Uterus (tissue), 2 donors: ENCODE measurements at regions not wholly inside any gene's neighbourhood (a gene's known extent, or its start where the extent isn't known, plus 50 kb on each side); places are given as distances from the start of the nearest gene placed in this dataset.

ENCODE experiments used
- CTCF ChIP-seq, 4 experiments: fragments of 200-600 bp in 2 of 4; fragments of 450-650 bp in 2 of 4; sonication (generic) in 2 of 4; IDR thresholded peaks; one replicate each; pipeline ENCODE4 v1.5.1; 2016 to 2019; ENCODE audit warnings: antibody characterized with exemption in 4 of 4, mild to moderate bottlenecking in 2 of 4, moderate library complexity in 1 of 4
- POLR2A ChIP-seq, 2 donors: fragments of 450-650 bp; IDR thresholded peaks; one replicate each; pipeline ENCODE4 v1.6.1; 2016; ENCODE audit warnings: antibody characterized with exemption in 2 of 2, mild to moderate bottlenecking in 1 of 2, moderate library complexity in 1 of 2

DNA sequence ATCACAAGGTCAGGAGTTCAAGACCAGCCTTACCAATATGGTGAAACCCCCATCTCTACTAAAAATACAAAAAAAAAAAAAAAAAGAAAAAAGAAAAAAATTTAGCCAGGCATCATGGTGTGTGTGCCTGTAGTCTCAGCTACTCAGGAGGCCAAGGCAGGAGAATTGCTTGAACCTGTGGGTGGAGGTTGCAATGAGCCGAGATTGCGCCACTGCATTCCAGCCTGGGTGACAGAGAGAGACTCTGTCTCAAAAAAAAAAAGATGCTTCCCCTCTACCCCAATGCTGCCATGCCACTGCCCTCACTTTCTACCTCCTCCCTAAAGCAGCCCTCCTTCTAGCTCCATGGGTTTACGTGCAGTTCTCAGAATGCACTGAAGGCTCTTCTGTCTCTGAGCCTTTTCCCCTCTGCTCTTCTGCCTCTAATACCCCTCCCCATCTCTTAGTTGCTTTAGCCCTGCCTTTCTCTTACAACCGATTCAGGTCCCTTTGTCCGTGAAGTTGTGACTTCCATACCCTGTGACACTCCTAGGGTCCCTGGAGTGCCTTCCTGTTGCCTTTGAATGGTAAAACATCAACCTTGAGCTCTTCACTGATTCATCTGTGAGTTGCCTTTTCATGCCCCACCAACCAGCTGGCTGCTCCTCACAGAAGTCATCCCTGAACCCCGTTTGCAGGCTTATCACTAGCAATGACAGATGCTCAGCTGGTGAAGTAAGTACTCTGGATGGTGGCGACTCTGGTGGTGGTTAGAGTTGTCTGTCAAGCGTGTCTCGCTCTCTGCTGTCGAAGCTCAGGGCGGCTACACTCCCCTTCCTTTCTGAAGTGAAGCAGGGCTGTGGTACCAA, 234.9 kb downstream of the RHOU start:
- TF ChIP-seq POLR2A (IDR thresholded peaks at IDR 0.05) (no peak), CTCF (IDR thresholded peaks at IDR 0.05) (no peak)
